Subcutaneous abdominal adipose tissue (tissue), 5 donors: ENCODE measurements at regions not wholly inside any gene's neighbourhood (a gene's known extent, or its start where the extent isn't known, plus 50 kb on each side); places are given as distances from the start of the nearest gene placed in this dataset.

ENCODE experiments used
- H3K27ac ChIP-seq: one replicate; pipeline ENCODE4 v1.7.0; 2013; ENCODE audit warnings: low read depth, mild to moderate bottlenecking, inconsistent platforms, low read length, moderate library complexity
- H3K27me3 ChIP-seq, 5 donors: one replicate each; pipeline ENCODE4 v1.7.0; 2013; ENCODE audit warnings: low read length in 5 of 5, inconsistent platforms in 1 of 5; ENCODE audit not compliant: control insufficient read depth in 5 of 5, insufficient read depth in 4 of 5
- H3K36me3 ChIP-seq, 5 donors: one replicate each; pipeline ENCODE4 v1.7.0; 2013; ENCODE audit warnings: low read length in 5 of 5; ENCODE audit not compliant: control insufficient read depth in 5 of 5, insufficient read depth in 5 of 5
- H3K4me1 ChIP-seq, 5 donors: one replicate each; pipeline ENCODE4 v1.7.0; 2013; ENCODE audit warnings: low read length in 5 of 5, mild to moderate bottlenecking in 3 of 5, moderate library complexity in 1 of 5; ENCODE audit not compliant: control insufficient read depth in 5 of 5, insufficient read depth in 5 of 5
- H3K4me3 ChIP-seq, 5 donors: one replicate each; pipeline ENCODE4 v1.7.0; 2013; ENCODE audit warnings: low read length in 5 of 5, low read depth in 1 of 5
- H3K9ac ChIP-seq, 5 donors: one replicate each; pipeline ENCODE4 v1.7.0; 2013; ENCODE audit warnings: low read length in 5 of 5, mild to moderate bottlenecking in 4 of 5, moderate library complexity in 3 of 5
- H3K9me3 ChIP-seq, 5 donors: one replicate each; pipeline ENCODE4 v1.7.0; 2013; ENCODE audit warnings: low read length in 5 of 5; ENCODE audit not compliant: control insufficient read depth in 5 of 5
- donor health status: healthy.
- donor health status: healthy.
- donor health status: healthy.
- donor health status: healthy.
- donor health status: healthy.

DNA sequence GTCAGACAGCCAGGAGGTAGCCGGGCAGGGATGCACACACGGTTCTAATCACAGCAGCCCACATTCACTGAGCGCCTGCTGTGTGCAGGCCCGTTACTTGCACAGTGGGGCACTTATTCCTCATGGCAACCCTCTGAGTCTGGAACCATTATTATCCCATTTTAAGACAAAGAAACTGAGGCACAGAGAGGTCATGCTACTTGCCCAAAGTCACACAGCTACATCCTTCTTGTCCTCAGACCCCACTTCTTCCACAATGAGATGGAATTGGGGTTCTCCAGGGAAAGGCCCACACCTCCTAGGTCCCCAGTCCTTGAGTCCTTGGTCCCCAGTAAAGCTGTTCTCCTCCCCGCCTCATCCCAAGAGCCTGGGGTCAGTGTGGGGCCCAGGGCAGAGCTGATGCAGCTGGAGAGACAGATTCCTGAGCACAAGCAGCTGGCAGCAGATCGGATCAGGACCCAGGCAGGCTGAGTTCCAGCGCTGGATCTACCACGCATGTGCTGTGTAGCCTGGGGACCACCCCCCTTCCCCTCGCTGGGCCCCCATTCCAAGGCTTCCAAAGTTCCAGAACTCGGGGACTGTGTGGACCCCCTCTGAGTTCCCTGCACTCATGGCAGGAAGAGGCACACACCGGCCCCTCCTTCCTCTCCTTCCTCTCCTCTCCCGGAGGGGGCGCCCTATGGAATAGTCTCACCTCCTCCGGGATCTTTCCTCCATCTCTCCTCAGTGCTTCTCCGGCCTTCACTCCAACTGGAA is 393.4 kb downstream of the MATN1 start:
- H3K4me3 ChIP-seq: no peak overlapping the region
- no peaks in the 10 kb centered on the region for H3K36me3 ChIP-seq
- H3K27me3 ChIP-seq: peaks cover 0 to 12% (median 4%) of the 10 kb centered on the region in 5 donors
- H3K9ac ChIP-seq: no peak overlapping the region
- H3K9me3 ChIP-seq: no peaks in the 10 kb centered on the region
- H3K4me1 ChIP-seq: no peaks in the 10 kb centered on the region
- no peak overlapping the region for H3K27ac ChIP-seq

DNA sequence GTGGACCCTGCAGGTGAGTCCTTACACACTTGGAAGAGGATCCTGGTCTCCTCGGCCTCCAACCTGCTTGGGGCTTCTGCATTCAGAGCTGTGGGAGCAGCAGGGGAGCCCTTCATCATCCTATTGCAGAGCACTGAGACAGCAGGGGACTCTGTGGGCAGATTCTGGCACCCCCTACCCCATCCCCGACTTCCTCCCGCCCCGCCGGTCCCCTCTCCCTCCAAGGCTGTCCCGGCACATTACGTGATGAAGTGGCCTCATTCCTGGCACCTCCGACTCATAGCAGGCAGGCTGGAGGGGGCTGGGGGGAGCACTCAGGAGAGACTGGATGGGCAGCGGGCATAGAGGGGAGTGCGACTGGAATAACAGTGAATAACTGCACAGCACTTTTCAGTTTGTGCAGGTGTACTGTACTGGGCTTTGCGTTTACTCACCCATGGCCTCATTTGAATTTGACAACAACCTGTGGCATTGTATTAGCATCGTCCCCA is 394.1 kb downstream of the MATN1 start:
- Histone ChIP-seq H3K9me3 (no peaks in the 10 kb centered on the region), H3K9ac (no peak overlapping the region), H3K4me1 (no peaks in the 10 kb centered on the region), H3K27ac (no peak overlapping the region), H3K27me3 (peaks cover 6 to 13% (median 7%) of the 10 kb centered on the region in 5 donors), H3K36me3 (no peaks in the 10 kb centered on the region), H3K4me3 (no peak overlapping the region)

DNA sequence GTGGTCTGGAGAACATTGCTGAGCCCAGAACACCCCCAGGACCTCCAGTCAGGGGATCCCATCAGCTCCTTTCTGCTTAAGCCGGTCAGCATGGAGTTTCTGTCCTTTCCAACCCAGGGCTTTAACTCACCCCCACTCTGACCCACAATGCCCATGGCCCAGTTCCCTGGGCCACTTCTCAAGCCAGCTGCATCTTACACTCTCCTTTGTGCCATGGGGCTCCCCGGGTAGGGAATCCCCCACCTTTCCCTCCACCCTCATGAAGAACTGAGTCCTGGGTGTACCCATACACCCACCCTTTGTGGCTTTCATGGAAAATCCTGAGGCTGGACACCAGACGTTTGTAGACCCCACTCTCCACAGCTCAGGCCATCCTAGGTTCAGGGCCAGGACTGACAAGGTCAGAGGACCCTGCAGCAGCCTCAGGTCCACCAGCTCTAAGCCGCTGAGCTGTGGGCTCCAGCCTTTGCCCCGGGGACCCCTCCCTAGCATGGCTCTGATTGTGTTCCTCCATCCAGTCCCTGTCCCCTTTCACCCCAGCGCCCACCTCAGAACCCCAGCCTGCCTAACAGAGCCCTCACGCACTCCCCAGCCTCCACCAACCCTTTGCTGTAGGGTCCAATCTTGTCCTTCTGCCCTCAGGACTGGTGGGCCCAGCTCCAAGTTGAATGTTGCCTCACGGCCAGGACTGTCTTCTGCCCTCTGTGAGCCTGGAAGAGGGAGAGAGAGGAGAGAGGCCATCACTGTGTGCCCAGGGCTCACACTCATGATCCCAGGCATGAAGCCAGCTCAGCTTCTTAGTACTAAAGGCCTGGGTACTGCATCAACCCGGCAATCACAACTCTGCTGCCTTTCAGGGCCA is 394.8 kb downstream of the MATN1 start:
- no peaks in the 10 kb centered on the region for H3K36me3 ChIP-seq
- H3K9ac ChIP-seq: no peak overlapping the region
- no peaks in the 10 kb centered on the region for H3K9me3 ChIP-seq
- H3K27me3 ChIP-seq: peaks cover 6 to 13% (median 9%) of the 10 kb centered on the region in 5 donors
- no peak overlapping the region for H3K4me3 ChIP-seq
- H3K4me1 ChIP-seq: no peaks in the 10 kb centered on the region
- H3K27ac ChIP-seq: no peak overlapping the region

DNA sequence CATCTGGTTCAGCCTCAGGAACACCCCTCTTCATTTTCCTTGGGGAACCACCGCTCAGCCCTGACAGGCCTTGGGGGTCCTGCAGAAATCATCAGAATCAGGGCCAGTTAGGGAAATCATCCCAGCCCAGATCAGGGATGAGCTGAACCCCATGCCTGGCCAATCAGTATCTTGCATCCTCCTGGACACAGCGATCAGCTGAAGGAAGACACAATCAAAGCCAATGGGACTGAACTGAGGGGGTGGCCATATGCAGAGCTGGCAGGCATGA is 395.4 kb downstream of the MATN1 start:
- Histone ChIP-seq H3K9ac (no peak overlapping the region), H3K36me3 (no peaks in the 10 kb centered on the region), H3K9me3 (no peaks in the 10 kb centered on the region), H3K27ac (no peak overlapping the region), H3K27me3 (peaks cover 6 to 15% (median 12%) of the 10 kb centered on the region in 5 donors), H3K4me1 (no peaks in the 10 kb centered on the region), H3K4me3 (no peak overlapping the region)

DNA sequence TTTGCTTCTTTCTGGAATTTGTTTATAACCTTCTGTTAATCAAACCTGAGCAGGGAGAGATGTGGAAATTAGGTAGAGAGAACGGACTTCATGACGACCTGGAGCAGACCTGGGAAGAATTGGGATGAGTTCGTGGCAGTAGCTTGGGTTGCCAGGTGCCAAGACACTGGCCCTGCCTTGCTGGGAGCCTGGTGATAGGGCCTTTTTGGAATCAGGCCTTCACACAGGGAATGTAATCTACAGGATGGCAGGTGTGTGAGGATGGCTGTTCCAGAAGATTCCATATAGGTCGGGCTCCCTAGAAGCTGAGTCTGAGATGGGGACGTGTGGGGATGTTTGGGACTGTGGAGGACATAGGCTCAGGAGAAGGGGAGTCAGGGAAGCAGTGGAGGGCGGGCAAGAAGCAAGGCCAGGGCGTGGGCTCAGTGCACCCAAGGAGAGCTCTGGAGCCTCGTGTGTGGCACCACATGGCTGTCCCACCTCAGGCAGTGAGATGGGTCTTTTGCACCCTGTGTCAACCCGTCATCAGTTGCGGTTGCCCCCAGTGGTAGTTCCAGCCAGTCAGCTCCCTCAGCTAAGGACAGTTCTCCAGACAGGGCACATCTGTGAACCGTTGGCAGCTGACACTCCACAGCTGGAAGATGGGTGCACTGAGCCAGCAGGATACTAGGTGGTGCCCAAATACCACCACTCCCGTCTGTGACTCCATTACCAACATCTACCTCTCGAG is 395.9 kb downstream of the MATN1 start:
- Histone ChIP-seq H3K36me3 (no peaks in the 10 kb centered on the region), H3K27ac (no peak overlapping the region), H3K4me1 (no peaks in the 10 kb centered on the region), H3K9ac (no peak overlapping the region), H3K27me3 (peaks cover 7 to 18% (median 12%) of the 10 kb centered on the region in 5 donors), H3K4me3 (no peak overlapping the region), H3K9me3 (no peaks in the 10 kb centered on the region)

DNA sequence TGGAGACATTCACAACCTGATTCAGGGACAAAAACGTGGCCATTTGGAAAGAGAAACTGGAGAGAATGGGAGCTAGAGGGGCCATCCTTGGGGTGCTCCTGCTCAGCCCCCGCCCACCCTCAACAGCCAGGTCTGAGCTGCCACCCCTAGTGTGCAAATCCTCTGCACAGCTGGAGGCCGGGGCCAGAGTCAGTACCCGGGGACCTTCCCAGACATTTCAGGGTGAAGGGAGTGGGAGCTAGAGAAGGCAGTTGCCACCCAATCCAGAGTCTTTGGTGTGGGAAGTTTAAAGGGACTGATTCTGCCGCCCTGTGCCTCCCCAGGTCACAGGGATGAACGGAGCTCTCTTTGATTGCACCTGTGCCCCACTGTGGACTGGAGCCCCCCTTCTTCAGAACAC is 397.4 kb downstream of the MATN1 start:
- H3K4me3 ChIP-seq: no peak overlapping the region
- peaks cover 6 to 18% (median 13%) of the 10 kb centered on the region in 5 donors for H3K27me3 ChIP-seq
- H3K9me3 ChIP-seq: no peaks in the 10 kb centered on the region
- no peak overlapping the region for H3K9ac ChIP-seq
- H3K36me3 ChIP-seq: no peaks in the 10 kb centered on the region
- no peak overlapping the region for H3K27ac ChIP-seq
- no peaks in the 10 kb centered on the region for H3K4me1 ChIP-seq

DNA sequence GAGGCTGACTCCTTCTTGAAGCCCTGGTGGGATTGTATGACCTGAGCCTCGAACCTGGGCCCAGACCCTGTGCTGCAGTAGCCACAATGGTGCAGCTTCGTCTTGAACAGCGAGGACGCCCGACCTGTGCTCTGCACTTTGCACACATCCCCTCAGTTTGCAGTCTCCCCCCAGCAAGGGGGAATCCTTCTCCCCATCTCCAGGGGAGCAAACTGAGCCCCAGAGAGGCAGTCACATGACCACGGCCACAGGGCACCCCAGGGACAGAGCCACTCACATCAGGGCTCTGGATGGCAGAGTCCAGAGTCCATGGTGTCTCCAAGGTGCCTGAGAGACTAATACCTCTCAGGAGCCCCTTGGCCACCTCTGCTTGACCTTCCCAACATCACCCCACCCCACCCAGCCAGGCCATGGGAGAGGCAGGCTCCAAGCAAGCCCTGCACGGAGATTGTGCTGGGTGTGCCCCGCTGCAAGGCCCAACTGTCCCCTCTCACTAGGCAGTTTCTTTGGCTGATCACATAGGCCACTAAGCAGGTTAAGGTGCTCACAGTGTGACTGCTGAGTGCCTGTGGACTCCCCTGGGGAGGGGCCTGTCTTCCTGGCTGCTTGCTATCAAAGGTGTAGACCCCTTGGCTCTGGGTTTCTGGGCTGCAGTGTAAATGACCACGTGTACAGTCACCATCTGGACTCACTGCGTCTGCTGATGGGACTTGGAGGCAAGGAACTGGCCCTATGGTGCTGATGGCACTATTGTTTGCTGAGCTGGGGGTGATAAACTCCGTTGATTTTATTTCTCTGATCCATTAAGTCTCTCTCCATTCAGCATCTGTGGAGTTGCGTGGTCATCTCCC is 398.1 kb downstream of the MATN1 start:
- Histone ChIP-seq H3K4me1 (no peaks in the 10 kb centered on the region), H3K36me3 (no peaks in the 10 kb centered on the region), H3K27me3 (peaks cover 9 to 18% (median 13%) of the 10 kb centered on the region in 5 donors), H3K9ac (no peak overlapping the region), H3K27ac (no peak overlapping the region), H3K9me3 (no peaks in the 10 kb centered on the region), H3K4me3 (no peak overlapping the region)

DNA sequence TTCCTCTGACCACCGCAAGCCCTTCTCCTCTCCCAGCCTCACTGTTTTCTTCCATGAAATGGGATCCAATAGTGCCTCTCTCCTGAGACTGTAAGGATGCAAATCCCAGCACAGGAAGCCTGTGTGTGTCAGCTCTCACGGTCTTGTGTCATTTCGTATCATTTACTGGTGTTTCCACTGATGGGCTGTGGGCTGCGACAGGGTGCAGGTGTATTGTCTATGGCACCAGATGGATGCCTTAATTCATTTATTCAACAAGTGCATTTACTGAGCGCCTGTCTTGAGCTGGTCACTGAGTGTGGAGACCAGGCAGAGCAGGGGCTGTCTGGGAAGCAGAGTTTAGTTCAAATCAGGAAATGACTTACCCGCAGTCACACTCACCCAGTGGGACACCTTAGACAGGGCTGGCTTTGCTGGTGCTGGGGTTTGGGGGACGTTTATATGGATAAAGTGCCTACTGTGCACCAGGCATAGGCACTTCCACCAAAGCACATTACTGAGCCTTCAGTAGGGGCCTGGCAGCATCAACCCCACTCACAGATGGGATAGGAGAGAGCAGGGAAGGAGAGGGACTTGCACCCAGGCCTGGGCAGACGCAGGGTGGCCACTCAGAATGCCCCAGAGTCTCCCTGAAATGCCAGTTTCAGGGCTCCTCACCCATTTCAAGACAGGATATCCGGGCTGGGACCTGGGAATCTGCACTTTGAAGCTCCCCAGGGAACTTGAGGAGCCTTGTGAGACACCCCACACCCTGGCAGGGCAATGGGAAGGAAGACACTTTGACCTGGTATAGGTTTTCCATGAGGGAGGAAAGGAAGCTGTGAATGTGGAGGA is 398.9 kb downstream of the MATN1 start:
- no peak overlapping the region for H3K27ac ChIP-seq
- H3K27me3 ChIP-seq: peaks cover 12 to 21% (median 13%) of the 10 kb centered on the region in 5 donors
- no peak overlapping the region for H3K4me3 ChIP-seq
- H3K4me1 ChIP-seq: no peaks in the 10 kb centered on the region
- H3K36me3 ChIP-seq: no peaks in the 10 kb centered on the region
- H3K9ac ChIP-seq: no peak overlapping the region
- H3K9me3 ChIP-seq: no peaks in the 10 kb centered on the region

DNA sequence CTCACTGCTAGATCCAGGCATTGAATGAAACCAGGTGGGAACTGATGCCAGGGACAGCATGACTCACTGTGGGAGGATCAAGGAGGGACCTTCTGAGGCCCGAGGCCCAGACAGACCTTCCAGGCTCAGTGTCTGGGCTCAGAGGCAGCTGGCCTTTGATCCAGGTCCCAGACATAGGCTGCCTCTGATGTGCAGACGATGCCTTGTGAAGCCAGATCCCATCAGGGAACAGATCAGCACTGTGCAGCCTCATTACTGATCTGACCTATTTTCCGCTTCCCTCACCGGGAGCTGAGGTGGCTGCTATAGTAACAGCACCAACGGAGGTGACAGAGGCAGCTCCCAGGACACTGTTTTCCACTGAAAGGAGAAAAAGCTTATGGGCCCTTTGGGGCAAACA is 399.5 kb downstream of the MATN1 start:
- Histone ChIP-seq H3K4me3 (no peak overlapping the region), H3K27me3 (peaks cover 12 to 20% (median 13%) of the 10 kb centered on the region in 5 donors), H3K9me3 (no peaks in the 10 kb centered on the region), H3K27ac (no peak overlapping the region), H3K36me3 (no peaks in the 10 kb centered on the region), H3K9ac (no peak overlapping the region), H3K4me1 (no peaks in the 10 kb centered on the region)
